Stimulated activated CD4-positive, alpha-beta T cell treated with anti-CD3 and anti-CD28 coated beads, Interleukin-12 subunit alpha, Interleukin-12 subunit beta, amount 100 ng/mL, for 4 hours (primary cell): ENCODE measurements at regions not wholly inside any gene's neighbourhood (a gene's known extent, or its start where the extent isn't known, plus 50 kb on each side); places are given as distances from the start of the nearest gene placed in this dataset.
"Not testable (repeated sequence)": the region's sequence is repeated elsewhere in the genome, so short reads cannot be mapped to it uniquely, and the experiment has no call there.

Experiments
- DNase-seq: peaks from one replicate; pipeline ENCODE4 v3.0.0-alpha.2; 2020

- DNase-seq = not testable (repeated sequence)
Measured at GRCh38 chr15:58363118-58363517, 68.7 kb upstream of the LIPC start.

DNA sequence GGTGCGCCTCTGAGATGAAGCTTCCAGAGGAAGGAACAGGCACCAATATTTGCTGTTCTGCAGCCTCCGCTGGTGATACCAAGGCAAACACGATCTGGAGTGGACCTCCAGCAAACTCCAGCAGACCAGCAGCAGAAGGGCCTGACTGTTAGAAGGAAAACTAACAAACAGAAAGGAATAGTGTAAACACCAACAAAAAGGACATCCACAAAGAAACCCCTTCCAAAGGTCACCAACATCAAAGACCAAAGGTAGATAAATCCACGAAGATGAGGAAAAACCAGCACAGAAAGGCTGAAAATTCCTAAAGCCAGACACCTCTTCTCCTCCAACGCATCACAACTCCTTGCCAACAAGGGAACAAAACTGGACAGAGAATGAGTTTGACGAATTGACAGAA, 68.1 kb upstream of the LIPC start:
- DNase-seq = not testable (repeated sequence)

GRCh38 chr15:58365098-58365497, 66.7 kb upstream of the LIPC start:
- not testable (repeated sequence) for DNase-seq

DNA sequence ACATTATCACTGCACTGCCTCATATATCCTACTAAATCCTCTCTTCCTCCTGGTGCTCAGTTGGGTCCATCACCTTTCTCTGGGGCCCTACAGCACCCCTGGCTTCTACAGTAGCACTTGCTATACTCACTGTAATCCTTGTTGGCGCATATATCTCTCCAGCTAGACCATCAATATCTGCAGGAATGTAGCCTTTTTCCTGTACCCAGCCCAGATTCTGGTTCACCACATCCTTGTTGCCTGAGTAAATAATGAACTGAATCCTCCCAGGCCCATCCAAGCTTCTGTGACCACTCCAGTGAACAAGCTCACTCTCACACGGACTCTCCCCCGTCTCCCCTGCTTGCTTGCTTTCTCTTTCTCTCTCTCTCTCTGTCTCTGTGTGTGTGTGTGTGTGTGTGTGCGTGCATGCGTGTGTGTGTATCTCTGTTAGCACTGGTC, 62.5 kb upstream of the LIPC start:
- no peak for DNase-seq

DNA sequence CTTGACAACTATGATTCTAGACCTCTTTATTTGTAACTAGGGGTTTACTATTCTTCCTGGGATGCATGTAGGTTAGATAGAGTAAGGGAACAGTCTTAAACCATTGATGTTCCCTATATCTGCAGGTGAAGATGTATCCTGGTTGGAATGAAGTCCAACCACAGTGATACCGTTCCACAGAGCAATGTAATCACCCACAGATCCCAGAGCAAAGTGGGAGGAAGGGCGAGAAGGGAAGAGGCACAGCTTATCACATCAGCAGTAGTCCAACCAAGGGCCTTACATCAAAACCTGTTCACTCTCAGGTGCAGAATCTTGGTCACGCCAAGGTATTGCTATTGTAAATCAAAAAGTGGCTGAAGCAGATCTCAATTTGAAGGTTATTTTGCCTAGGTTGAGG, 61.8 kb upstream of the LIPC start:
- no peak for DNase-seq

GRCh38 chr15:58374147-58374546, 57.6 kb upstream of the LIPC start:
- DNase-seq = no peak

GRCh38 chr15:58377193-58377592, 54.6 kb upstream of the LIPC start:
- no peak for DNase-seq

GRCh38 chr15:58378241-58379085, 53.3 kb upstream of the LIPC start:
- no peak for DNase-seq

DNA sequence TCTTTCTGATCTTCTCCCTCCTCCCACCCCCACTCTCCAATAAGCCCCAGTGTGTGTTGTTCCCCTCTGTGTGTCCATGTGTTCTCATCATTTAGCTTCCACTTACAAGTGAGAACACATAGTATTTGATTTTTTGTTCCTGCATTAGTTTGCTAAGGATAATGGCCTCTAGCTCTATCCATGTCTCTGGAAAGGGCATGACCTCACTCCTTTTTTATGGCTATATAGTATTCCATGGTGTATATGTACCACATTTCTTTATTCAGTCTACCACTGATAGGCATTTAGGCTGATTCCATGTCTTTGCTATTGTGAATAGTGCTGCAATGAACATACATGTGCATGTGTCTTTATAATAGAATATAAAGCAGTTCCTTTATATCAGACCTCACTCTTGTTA, 52.3 kb upstream of the LIPC start:
- DNase-seq = not testable (repeated sequence)

DNA sequence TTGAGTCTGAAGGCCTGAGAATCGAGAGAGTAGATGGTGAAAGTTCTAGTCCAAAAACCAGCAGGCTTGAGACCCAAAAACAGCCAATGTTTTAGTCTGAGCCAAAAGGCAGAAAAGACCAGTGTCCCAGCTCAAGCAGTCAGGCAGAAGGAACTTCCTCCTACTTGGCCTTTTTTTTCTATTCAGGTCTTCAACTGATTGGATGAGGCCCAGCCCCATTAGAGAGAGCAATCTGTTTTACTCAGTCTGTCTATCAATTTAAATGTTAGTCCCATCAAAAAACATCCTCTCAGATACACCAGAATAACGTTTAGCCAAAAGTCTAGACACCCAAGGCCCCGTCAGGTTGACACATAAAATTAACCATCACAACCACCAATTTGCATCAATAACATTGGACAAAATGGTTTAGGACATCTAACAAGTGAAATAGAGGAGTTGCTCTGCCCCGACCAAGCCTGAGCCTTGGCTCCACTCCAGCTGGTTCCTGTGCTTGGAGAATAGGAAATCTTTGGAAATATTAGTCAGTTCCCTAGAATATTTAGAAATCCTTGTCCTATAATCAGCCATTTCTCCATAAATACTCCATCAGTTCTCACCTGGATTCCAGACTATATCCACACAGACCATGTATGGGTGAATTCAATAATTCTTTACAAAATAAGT, 51.4 kb upstream of the LIPC start:
- no peak for DNase-seq

GRCh38 chr15:58381697-58382096, 50.1 kb upstream of the LIPC start:
- DNase-seq = no peak
